Peyer's patch (tissue), 4 donors: ENCODE measurements at regions not wholly inside any gene's neighbourhood (a gene's known extent, or its start where the extent isn't known, plus 50 kb on each side); places are given as distances from the start of the nearest gene placed in this dataset.

Source experiments
- DNase-seq, 3 donors: peaks; one replicate each; pipeline ENCODE4 v3.0.0-alpha.2; 2017 to 2019
- H3K27ac ChIP-seq, 4 donors: fragments of 200-600 bp; sonication (generic); one replicate each; pipeline ENCODE4 v1.5.1; 2016 to 2019
- H3K27me3 ChIP-seq, 2 donors: fragments of 200-600 bp; sonication (generic); one replicate each; pipeline ENCODE4 v1.5.1; 2019
- H3K36me3 ChIP-seq, 3 donors: fragments of 200-600 bp; sonication (generic); one replicate each; pipeline ENCODE4 v1.5.1; 2016 to 2019
- H3K4me1 ChIP-seq, 4 donors: fragments of 200-600 bp; sonication (generic); one replicate each; pipeline ENCODE4 v1.5.1; 2016 to 2019
- H3K4me3 ChIP-seq, 4 donors: fragments of 200-600 bp; sonication (generic); 1 replicate in 3 of 4; 2 replicates in 1 of 4; pipeline ENCODE4 v1.5.1; 2016 to 2019; ENCODE audit warnings: mild to moderate bottlenecking in 1 of 4
- H3K9me3 ChIP-seq, 4 donors: fragments of 200-600 bp; sonication (generic); one replicate each; pipeline ENCODE4 v1.5.1; 2016 to 2019; ENCODE audit warnings: mild to moderate bottlenecking in 1 of 4
- POLR2A ChIP-seq, 2 donors: fragments of 450-650 bp; IDR thresholded peaks; one replicate each; pipeline ENCODE4 v1.5.1; 2017; ENCODE audit warnings: antibody characterized with exemption in 2 of 2, mild to moderate bottlenecking in 2 of 2, moderate library complexity in 2 of 2
- TF ChIP-seq, protein P1 (sequence below), 6 experiments: fragments of 450-650 bp in 4 of 6; fragments of 200-600 bp in 2 of 6; sonication (generic) in 1 of 6; IDR thresholded peaks; one replicate each; pipeline ENCODE4 v1.5.1; 2017 to 2019; ENCODE audit warnings: antibody characterized with exemption in 6 of 6, mild to moderate bottlenecking in 3 of 6, moderate library complexity in 1 of 6

DNA sequence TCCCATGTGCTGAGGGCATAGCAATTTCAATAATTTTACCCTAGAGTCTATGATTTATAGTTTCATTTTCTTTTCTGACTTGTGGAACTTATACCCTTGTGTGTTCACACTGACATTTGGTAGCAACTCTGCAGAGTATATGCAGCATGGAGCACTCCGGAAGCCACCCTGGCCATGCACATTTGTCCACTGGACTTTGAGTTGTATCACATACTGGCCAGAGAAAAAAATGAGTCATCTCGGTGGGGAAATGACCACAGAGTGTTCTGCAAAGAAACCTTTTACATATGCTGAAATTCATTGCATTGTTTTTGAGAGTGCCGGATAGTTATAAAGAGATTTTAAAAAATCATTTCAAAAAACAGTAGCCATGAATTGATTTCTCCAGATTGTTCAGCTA lies 164.8 kb upstream of the COBL start:
- DNase-seq, result no peak
- TF ChIP-seq, protein P1, sequence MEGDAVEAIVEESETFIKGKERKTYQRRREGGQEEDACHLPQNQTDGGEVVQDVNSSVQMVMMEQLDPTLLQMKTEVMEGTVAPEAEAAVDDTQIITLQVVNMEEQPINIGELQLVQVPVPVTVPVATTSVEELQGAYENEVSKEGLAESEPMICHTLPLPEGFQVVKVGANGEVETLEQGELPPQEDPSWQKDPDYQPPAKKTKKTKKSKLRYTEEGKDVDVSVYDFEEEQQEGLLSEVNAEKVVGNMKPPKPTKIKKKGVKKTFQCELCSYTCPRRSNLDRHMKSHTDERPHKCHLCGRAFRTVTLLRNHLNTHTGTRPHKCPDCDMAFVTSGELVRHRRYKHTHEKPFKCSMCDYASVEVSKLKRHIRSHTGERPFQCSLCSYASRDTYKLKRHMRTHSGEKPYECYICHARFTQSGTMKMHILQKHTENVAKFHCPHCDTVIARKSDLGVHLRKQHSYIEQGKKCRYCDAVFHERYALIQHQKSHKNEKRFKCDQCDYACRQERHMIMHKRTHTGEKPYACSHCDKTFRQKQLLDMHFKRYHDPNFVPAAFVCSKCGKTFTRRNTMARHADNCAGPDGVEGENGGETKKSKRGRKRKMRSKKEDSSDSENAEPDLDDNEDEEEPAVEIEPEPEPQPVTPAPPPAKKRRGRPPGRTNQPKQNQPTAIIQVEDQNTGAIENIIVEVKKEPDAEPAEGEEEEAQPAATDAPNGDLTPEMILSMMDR (IDR thresholded peaks at IDR 0.05), result no peak
- TF ChIP-seq POLR2A (IDR thresholded peaks at IDR 0.05), result no peak
- no peaks in the 10 kb centered on the region for H3K27me3 ChIP-seq
- H3K4me3 ChIP-seq, result no peak overlapping the region
- H3K36me3 ChIP-seq, result no peaks in the 10 kb centered on the region
- H3K4me1 ChIP-seq, result no peaks in the 10 kb centered on the region
- no peak overlapping the region for H3K27ac ChIP-seq
- no peaks in the 10 kb centered on the region for H3K9me3 ChIP-seq

DNA sequence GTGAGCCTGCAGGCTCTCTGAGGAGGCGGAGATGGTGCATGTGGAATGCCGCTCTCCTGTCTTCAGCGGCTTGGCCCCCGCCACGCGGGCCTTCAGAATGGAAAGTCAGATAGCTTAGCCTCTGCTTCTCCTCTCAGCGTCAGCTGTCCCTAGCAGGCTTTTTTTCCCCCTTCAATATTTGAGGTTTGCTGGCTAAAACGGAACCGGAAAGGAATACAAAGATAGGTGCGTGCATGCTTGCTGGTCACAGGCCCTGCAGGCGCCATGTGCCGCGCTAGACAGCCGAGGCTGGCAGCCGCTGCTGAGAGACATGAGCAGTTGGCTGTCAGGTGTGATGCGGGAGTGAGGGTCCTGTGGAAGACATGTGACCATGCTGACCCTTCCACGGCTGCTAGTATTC lies 161.2 kb upstream of the COBL start:
- Histone ChIP-seq H3K36me3 (no peaks in the 10 kb centered on the region), H3K27ac (no peak overlapping the region), H3K4me1 (no peaks in the 10 kb centered on the region), H3K9me3 (no peaks in the 10 kb centered on the region), H3K4me3 (no peak overlapping the region), H3K27me3 (no peaks in the 10 kb centered on the region)
- TF ChIP-seq POLR2A (IDR thresholded peaks at IDR 0.05), result no peak
- TF ChIP-seq, protein P1 (IDR thresholded peaks at IDR 0.05), result no peak
- DNase-seq, result no peak

DNA sequence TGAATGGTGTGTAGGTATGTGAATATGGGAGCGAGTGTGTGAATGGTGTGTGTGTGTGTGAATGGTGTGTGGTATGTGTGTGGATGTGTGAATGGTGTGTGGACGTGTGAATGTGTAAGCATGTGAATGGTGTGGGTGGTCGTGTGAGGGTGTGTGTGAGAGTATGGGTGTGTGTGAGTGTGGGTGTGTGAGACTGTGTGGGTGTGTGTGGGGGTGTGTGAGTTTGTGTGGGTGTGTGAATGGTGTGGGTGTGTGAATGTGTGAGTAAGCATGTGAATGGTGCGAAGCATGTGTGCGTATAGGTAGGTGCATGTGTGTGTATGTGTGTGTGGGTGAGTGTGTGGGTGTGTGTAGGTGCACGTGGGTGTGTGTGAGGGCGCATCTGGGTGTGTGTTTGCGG lies 160.7 kb upstream of the COBL start:
- Histone ChIP-seq H3K4me1 (no peaks in the 10 kb centered on the region), H3K9me3 (no peaks in the 10 kb centered on the region), H3K36me3 (no peaks in the 10 kb centered on the region), H3K4me3 (no peak overlapping the region), H3K27ac (no peak overlapping the region), H3K27me3 (no peaks in the 10 kb centered on the region)
- TF ChIP-seq, protein P1 (IDR thresholded peaks at IDR 0.05), result no peak
- no peak for TF ChIP-seq POLR2A (IDR thresholded peaks at IDR 0.05)
- no peak for DNase-seq

DNA sequence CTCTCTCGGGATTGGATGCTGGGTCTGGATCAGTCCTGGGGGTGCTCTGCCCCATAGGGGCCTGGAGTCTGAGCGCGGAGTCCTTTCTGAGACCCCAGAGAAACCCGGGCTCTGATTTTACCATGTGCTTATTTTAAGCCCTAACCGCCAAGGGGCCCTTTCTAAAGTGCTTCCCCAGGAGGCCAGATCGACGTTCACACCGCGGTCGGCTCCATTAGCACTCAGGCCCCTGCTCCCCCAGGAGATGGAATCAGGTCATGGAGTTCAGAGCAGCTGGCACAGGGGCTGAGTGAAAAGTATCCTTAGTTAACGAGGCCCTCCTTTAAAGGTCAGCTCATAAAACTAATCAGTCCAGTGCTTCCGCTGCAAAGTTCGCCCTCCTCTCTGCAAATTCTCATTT lies 159.4 kb upstream of the COBL start:
- Histone ChIP-seq H3K27me3 (no peaks in the 10 kb centered on the region), H3K4me1 (no peaks in the 10 kb centered on the region), H3K4me3 (no peak overlapping the region), H3K36me3 (no peaks in the 10 kb centered on the region), H3K9me3 (no peaks in the 10 kb centered on the region), H3K27ac (no peak overlapping the region)
- TF ChIP-seq POLR2A (IDR thresholded peaks at IDR 0.05), result no peak
- TF ChIP-seq, protein P1 (IDR thresholded peaks at IDR 0.05), result no peak
- no peak for DNase-seq

DNA sequence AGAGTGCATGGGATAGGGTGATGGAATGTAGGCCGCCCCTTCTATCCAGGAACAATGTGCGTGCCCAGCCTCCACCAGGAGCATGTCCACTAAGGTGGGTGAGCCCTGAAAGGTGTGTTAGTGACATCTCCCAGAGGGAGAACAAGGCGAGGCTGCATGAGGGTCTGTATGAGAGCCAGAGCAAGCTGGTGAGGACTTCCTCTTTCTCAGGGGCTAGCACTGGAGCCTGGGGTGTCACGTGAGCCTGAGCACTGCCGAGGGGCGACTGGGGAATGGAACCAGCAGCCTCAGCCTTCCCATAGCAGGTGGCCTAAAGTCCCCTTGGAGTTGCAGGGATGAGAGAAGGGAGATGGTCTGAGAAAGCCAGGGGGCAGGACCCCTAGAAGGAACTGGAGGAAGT lies 156.3 kb upstream of the COBL start:
- TF ChIP-seq, protein P1 (IDR thresholded peaks at IDR 0.05), result no peak
- TF ChIP-seq POLR2A (IDR thresholded peaks at IDR 0.05), result no peak
- H3K4me1 ChIP-seq, result no peaks in the 10 kb centered on the region
- DNase-seq, result no peak
- no peak overlapping the region for H3K4me3 ChIP-seq
- no peaks in the 10 kb centered on the region for H3K9me3 ChIP-seq
- no peaks in the 10 kb centered on the region for H3K36me3 ChIP-seq
- H3K27me3 ChIP-seq, result no peaks in the 10 kb centered on the region
- no peak overlapping the region for H3K27ac ChIP-seq

DNA sequence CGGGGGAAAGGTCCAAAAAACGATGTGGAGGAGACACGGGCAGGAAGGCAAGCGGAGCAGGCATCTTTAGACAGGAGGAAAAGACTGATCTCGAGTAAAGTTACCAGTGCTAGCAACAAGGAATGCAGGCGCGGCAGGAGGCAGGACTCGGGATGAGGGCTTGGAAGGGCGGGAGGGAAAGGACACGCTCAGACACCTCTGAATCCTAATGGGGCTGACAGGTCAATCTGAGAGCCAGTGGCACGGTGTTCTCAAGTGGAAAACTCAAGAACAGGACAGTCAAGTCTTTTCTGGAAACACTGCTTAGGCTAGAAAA lies 155.3 kb upstream of the COBL start:
- H3K9me3 ChIP-seq, result no peaks in the 10 kb centered on the region
- DNase-seq, result no peak
- H3K27ac ChIP-seq, result no peak overlapping the region
- TF ChIP-seq, protein P1 (IDR thresholded peaks at IDR 0.05), result no peak
- no peak for TF ChIP-seq POLR2A (IDR thresholded peaks at IDR 0.05)
- no peaks in the 10 kb centered on the region for H3K4me1 ChIP-seq
- no peak overlapping the region for H3K4me3 ChIP-seq
- no peaks in the 10 kb centered on the region for H3K36me3 ChIP-seq
- H3K27me3 ChIP-seq, result no peaks in the 10 kb centered on the region
